ENCODE measurements at regions not wholly inside any gene's neighbourhood (a gene's known extent, or its start where the extent isn't known, plus 50 kb on each side); places are given as distances from the start of the nearest gene placed in this dataset.

DNA sequence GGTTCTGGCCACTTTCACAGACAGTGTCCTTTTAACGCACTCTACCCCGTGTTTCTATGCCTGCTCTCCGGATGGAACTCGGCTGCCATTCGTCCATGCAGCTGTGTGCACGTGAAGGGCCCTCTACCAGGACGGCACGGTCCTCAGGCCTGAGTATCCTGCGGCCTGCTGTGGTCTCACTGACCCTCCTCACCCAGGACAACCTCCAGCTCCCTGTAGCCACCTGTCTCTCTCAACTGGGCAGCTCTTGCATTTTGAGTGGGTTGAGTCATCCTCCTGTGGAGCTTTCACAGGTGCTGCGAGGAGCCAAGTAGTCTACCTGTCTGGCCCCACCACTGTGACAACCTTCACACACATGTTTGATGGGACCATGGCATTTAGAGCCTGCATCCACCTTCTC, 321.7 kb upstream of the TSHZ3 start:
- TF ChIP-seq CTCF (IDR thresholded peaks at IDR 0.05), result no peak
- TF ChIP-seq POLR2A (IDR thresholded peaks at IDR 0.05), result no peak
